ENCODE measurements at regions not wholly inside any gene's neighbourhood (a gene's known extent, or its start where the extent isn't known, plus 50 kb on each side); places are given as distances from the start of the nearest gene placed in this dataset.

DNA sequence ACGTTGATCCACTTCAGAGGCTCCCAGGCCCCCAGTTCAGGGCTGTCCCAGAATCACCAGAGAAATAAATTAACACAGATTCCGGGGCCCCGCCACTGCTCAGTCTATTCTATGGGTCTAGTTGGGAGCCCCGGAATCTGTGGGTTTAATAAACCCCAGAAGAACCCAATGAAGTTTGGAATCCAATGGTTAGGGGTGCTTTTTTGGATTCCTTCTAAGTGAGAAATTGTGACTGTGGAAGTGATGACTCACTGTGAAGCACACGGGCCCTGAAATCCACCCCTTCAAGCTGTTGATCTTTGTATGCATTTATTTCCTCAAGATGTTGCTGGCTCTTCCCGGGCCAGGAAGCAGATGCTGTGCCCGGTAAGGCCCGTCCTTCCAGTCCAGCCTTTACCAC, 57.3 kb upstream of the SLC28A3 start:
- TF ChIP-seq, protein P1, sequence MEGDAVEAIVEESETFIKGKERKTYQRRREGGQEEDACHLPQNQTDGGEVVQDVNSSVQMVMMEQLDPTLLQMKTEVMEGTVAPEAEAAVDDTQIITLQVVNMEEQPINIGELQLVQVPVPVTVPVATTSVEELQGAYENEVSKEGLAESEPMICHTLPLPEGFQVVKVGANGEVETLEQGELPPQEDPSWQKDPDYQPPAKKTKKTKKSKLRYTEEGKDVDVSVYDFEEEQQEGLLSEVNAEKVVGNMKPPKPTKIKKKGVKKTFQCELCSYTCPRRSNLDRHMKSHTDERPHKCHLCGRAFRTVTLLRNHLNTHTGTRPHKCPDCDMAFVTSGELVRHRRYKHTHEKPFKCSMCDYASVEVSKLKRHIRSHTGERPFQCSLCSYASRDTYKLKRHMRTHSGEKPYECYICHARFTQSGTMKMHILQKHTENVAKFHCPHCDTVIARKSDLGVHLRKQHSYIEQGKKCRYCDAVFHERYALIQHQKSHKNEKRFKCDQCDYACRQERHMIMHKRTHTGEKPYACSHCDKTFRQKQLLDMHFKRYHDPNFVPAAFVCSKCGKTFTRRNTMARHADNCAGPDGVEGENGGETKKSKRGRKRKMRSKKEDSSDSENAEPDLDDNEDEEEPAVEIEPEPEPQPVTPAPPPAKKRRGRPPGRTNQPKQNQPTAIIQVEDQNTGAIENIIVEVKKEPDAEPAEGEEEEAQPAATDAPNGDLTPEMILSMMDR (IDR thresholded peaks at IDR 0.05), result no peak
- no peak for TF ChIP-seq POLR2A (IDR thresholded peaks at IDR 0.05)
